Epithelial cell of esophagus (primary cell): ENCODE measurements at regions not wholly inside any gene's neighbourhood (a gene's known extent, or its start where the extent isn't known, plus 50 kb on each side); places are given as distances from the start of the nearest gene placed in this dataset.
"Not testable (repeated sequence)": the region's sequence is repeated elsewhere in the genome, so short reads cannot be mapped to it uniquely, and the experiment has no call there.

Source experiments
- DNase-seq: peaks from one replicate; pipeline ENCODE4 v3.0.0; 2010; ENCODE audit warnings: low read depth
- H3K4me3 ChIP-seq: 2 replicates; pipeline ENCODE4 v1.5.1; 2011; ENCODE audit warnings: mild to moderate bottlenecking, low read length, control low read depth
- TF ChIP-seq, protein P1 (sequence below): IDR thresholded peaks from 2 replicates; pipeline ENCODE4 v1.5.1; 2011; ENCODE audit warnings: low read depth, mild to moderate bottlenecking, low read length, control low read depth, inconsistent platforms; ENCODE audit not compliant: insufficient read depth; ENCODE audit errors: missing control alignments

DNA sequence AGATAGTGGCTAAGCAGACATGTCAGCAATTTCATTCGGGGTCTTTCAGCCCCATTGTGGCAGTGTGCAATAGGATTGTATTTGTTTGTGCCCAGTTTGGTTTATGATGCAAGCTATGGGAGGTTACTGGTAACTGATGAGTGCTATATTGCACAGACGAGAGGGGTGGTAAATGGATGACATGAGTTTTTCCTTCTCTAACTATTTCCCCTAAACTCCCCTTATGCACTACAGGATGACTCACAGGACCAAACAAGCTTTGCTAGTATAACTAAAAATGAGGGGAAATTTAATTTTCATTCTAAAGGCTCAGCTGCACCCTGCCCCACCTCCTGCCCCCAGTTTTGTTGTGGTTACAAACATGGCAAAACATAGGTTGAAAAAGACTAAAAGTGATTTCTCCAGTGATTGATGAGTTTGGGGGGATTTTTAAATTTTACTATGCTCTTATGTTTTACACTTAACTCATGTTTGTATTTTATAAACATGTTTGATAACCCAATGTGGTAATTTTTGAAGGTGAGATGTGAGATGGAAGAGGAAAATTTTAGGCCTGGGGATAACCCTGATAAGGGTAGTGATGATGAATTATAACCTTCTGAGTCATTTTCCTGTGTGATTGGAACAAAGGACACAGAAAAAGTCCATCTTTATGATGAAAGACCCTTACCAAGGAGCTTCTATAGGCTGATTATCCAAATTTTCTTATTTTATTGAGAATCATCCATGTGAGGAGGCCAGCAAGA is 60.8 kb upstream of the NAMPT start:
- TF ChIP-seq, protein P1, sequence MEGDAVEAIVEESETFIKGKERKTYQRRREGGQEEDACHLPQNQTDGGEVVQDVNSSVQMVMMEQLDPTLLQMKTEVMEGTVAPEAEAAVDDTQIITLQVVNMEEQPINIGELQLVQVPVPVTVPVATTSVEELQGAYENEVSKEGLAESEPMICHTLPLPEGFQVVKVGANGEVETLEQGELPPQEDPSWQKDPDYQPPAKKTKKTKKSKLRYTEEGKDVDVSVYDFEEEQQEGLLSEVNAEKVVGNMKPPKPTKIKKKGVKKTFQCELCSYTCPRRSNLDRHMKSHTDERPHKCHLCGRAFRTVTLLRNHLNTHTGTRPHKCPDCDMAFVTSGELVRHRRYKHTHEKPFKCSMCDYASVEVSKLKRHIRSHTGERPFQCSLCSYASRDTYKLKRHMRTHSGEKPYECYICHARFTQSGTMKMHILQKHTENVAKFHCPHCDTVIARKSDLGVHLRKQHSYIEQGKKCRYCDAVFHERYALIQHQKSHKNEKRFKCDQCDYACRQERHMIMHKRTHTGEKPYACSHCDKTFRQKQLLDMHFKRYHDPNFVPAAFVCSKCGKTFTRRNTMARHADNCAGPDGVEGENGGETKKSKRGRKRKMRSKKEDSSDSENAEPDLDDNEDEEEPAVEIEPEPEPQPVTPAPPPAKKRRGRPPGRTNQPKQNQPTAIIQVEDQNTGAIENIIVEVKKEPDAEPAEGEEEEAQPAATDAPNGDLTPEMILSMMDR, result no peak
- DNase-seq, result peak; percentile 27
- no peak overlapping the region for H3K4me3 ChIP-seq

DNA sequence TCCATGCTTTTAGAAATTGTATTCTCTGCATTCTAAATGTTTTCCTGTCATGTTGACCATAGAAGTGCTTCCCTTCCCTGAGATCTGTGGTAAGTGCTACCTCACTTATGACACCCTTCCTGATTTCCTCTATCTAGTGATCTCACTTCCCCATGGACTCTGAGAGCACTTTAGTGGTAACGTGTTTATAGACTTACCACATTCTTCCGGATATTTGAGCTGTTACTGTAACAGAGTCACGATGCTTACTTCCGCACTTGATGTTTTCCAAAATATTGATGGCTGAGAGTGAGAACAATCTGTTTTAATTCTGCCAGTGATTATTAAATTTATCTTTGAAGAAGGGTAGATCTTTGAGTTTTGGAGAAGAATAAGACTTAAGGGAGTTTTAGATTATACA is 60.1 kb upstream of the NAMPT start:
- no peak overlapping the region for H3K4me3 ChIP-seq
- TF ChIP-seq, protein P1, result no peak
- DNase-seq, result no peak

DNA sequence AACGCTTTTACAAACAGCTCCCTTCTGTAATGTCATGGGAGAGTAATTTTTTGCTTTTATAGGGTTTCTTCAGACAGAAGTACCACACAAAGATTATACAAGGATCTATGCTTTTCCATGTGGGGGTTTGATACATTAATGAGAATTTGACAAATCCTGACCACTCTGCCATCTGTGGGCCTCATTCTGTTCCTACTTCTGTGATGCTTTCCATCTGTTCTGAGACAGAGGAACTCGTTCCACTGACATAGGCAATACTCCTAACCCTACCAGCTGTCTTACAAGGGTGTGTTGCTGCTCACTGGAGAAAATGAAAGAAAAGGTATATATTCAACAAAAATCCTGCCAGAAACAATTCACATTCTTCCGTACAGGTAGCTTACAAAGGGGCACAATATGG is 59.4 kb upstream of the NAMPT start:
- TF ChIP-seq, protein P1, result no peak
- DNase-seq, result no peak
- no peak overlapping the region for H3K4me3 ChIP-seq

DNA sequence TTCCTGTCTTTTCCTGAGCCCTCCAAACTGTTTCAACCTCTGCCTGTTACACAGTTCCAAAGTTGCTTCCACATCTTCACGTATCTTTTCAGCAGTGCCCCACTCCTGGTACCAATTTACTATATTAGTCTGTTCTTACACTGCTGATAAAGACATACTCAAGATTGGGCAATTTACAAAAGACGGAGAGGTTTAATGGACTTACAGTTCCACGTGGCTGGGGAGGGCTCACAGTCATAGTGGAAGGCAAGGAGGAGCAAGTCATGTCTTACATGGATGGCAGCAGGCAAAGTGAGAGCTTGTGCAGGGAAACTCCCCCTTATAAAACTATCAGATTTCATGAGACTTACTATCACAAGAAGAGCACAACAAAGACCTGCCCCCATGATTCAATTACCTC is 57.3 kb upstream of the NAMPT start:
- not testable (repeated sequence) for H3K4me3 ChIP-seq, DNase-seq

DNA sequence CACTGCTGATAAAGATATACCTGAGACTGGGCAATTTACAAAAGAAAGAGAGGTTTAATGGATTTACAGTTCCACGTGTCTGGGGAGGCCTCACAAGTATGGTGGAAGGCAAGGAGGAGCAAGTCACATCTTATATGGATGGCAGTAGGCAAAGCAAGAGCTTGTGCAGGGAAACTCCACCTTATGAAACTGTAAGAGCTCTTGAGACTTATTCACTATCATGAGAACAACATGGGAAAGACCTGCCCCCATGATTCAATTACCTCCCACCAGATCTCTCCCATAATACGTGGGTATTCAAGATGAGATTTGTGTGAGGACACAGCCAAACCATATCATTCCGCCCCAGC is 55.4 kb upstream of the NAMPT start:
- not testable (repeated sequence) for H3K4me3 ChIP-seq, DNase-seq

DNA sequence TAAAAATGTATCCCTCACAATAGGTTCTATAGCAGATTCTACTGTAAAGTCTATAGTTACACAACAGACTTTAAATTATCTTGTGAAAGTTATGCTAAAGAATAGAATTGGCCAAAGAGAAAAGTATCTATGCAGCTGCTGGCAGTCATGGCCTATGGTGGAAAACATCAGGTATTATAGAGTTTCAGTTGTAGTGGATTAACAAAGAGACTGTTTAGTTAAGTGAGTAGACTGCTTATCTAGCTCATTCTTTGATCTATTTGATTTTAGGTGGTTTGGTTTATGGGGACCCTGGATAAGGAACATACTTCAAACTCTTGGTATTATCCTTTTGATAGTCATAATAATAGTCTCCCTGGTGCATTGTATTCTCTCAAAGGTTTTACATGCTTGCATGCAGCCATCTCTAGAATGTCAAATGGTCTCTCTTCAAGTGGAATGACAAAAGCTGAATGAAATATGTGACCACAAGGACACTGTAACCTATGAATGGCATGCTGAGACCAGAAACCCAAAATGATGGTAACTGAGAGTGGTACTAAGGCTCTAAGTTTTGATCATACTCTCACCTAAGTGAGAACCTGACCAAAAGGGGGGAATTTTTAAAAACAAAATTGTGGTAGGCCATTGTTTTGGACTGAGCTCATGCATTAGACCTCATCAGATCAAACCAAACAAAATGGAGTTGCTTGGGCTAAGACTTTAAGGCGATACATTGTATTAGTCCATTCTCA is 54.9 kb upstream of the NAMPT start:
- DNase-seq, result no peak
- TF ChIP-seq, protein P1, result no peak
- H3K4me3 ChIP-seq, result no peak overlapping the region

DNA sequence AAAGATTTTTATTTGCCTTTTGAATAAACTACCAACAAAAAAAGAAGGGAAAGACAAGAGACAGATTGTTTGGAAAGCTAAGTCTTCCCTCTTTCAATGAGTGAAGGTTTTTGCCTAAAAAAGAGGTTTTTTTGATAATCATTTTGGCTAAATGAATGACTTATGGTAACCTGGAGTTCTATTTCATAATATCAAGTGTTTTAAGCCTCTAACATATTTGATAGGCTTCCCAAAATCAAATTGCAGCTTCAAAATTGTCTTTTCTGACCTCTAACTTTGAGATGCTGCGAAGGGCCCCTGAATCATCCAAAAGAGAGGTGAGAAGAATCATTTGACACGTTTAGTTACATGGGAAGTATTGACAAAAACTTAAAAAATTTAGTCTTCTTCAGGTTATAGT is 53.0 kb upstream of the NAMPT start:
- TF ChIP-seq, protein P1, result no peak
- no peak for DNase-seq
- no peak overlapping the region for H3K4me3 ChIP-seq

DNA sequence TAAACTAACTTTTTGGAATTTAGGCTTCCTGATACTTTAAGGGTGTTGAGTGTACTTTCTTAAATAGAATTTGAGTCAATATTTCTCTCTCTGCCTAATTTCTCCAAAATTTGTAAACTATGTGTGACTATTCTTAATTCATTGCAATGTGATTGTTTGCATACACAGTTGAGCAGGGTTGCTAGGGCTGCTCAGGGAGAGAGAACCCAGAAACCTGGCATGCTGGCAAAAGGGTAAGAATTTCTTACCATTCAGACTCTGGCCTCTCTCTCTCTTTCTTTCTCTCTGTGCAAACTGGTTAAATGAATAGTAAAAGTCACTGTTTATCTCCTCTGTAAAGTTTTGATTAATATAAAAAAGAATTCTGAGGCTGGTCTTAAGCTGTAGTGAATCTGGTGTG is 51.0 kb upstream of the NAMPT start:
- TF ChIP-seq, protein P1, result no peak
- no peak for DNase-seq
- H3K4me3 ChIP-seq, result no peak overlapping the region
